ENCODE measurements at regions not wholly inside any gene's neighbourhood (a gene's known extent, or its start where the extent isn't known, plus 50 kb on each side); places are given as distances from the start of the nearest gene placed in this dataset.

DNA sequence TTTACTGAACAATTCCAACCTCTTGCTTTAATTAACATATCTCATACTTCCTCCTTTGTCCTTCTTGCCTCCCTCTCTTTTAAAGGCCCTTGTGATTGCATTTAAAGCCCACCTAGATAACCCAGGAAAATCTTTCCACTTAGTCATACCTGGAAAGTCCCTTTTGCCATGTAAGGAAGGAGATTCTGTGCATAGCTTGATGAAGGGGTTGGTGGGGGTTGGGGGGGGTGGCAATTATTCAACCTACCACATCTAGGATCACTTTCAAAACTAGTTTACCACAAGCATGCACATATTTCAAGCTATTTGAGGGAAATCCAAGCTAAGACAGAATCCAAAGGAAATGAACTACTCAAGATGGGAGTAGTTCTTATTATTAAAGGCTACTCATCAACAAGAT lies 249.1 kb upstream of the PTBP2 start:
- no peak for DNase-seq
- H3K9ac ChIP-seq: no peak overlapping the region

DNA sequence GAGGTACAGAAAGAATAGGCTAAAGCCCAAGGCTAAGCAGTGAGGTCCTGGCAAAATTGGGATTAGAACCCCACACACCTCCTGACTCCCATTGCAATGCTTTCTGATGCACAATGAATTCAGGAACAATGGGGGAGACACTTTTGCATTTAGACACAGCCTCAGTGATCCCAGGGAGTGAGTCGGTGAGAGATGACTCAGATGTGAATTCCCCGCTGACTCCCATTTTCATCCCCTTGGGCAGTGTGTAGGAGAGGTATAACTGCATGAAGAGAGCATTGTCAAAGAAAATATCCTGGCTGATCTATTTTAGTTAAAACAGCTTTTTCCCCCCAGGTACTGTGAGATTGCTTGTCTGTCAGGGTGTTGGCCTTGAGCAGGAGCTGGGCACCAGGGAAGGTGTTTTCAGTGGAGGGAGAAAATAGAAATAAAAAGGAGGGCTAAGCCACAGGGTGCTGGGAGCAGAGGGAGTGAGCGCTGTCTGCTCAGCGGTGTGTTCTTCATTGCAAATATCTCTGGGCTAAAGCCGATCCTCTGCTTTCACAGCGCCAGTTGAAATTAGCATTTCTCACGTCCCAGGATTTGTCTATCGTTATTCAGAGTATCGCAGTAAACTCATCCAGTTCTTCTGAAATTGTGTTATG lies 247.7 kb upstream of the PTBP2 start:
- Histone ChIP-seq H3K27ac (ENCODE audit: low read depth in 2 of 2, low read length in 1 of 2) (no peak overlapping the region), H3K4me3 (ENCODE audit: low read depth in 2 of 2, low read length in 1 of 2) (no peak overlapping the region), H3K79me2 (ENCODE audit: insufficient read depth) (no peaks in the 10 kb centered on the region), H3F3A (replicated peaks; ENCODE audit: insufficient read depth) (no peaks in the 10 kb centered on the region), H2AFZ (ENCODE audit: low read depth) (no peak overlapping the region), H3K4me1 (ENCODE audit: control insufficient read depth in 1 of 2, insufficient read depth in 2 of 2, low read depth in 1 of 2, low read length in 1 of 2) (no peaks in the 10 kb centered on the region; a peak in 1 of 4 replicates), H3K9me2 (no peaks in the 10 kb centered on the region), H4K20me1 (ENCODE audit: insufficient read depth) (no peaks in the 10 kb centered on the region), H3K4me2 (no peak overlapping the region), H3K36me3 (replicated peaks in 1 of 2; ENCODE audit: control insufficient read depth in 1 of 2, insufficient read depth in 2 of 2, low read length in 1 of 2) (no peaks in the 10 kb centered on the region), H3K27me3 (ENCODE audit: insufficient read depth) (no peaks in the 10 kb centered on the region), H3K9ac (no peak overlapping the region), H3K9me3 (no peaks in the 10 kb centered on the region)
- ChIA-PET POLR2A (no interaction called here), CTCF (no interaction called here)
- no peak for TF ChIP-seq MAX (IDR thresholded peaks at IDR 0.05; ENCODE audit: low read depth)
- TF ChIP-seq GATA2 (CRISPR knock-in tag; IDR thresholded peaks at IDR 0.05): no peak
- TF ChIP-seq NRF1 (IDR thresholded peaks at IDR 0.05; ENCODE audit: low read depth, low read length): no peak
- no peak for TF ChIP-seq TCF12 (IDR thresholded peaks at IDR 0.05)
- TF ChIP-seq MXI1 (IDR thresholded peaks at IDR 0.05; ENCODE audit: low read depth, low read length): no peak
- no peak for TF ChIP-seq RXRA (IDR thresholded peaks at IDR 0.05; ENCODE audit: borderline replicate concordance, low read depth)
- WGBS (ENCODE audit: low lambda C conversion rate): 79% methylated on average over 9 of the region's 9 CpGs
- DNase-seq: no peak

More for the DNA sequence above, 249.1 kb upstream of the PTBP2 start:
- no peaks in the 10 kb centered on the region for H3K36me3 ChIP-seq (replicated peaks in 1 of 2; ENCODE audit: control insufficient read depth in 1 of 2, insufficient read depth in 2 of 2, low read length in 1 of 2)
- TF ChIP-seq FOXM1 (IDR thresholded peaks at IDR 0.05; ENCODE audit: low read depth) (no peak), SMC3 (IDR thresholded peaks at IDR 0.05; ENCODE audit: low read depth, low read length) (no peak), RAD21 (IDR thresholded peaks at IDR 0.05; ENCODE audit: low read length) (no peak)
- H3F3A ChIP-seq (replicated peaks; ENCODE audit: insufficient read depth): no peaks in the 10 kb centered on the region
- H3K4me2 ChIP-seq: no peak overlapping the region
- H3K4me3 ChIP-seq (ENCODE audit: low read depth in 2 of 2, low read length in 1 of 2): no peak overlapping the region
- no peaks in the 10 kb centered on the region for H3K4me1 ChIP-seq (ENCODE audit: control insufficient read depth in 1 of 2, insufficient read depth in 2 of 2, low read depth in 1 of 2, low read length in 1 of 2)
- no peaks in the 10 kb centered on the region for H3K9me2 ChIP-seq
- H2AFZ ChIP-seq (ENCODE audit: low read depth): no peak overlapping the region
- no peaks in the 10 kb centered on the region for H3K9me3 ChIP-seq
- H3K27ac ChIP-seq (ENCODE audit: low read depth in 2 of 2, low read length in 1 of 2): no peak overlapping the region
- H4K20me1 ChIP-seq (ENCODE audit: insufficient read depth): no peaks in the 10 kb centered on the region
- CTCF ChIA-PET: interaction anchor here (1.0 kb wide), 1 partner anchor 13 kb away, joined by 3 read pairs; no protein-coding TSS in a partner anchor
- H3K79me2 ChIP-seq (ENCODE audit: insufficient read depth): no peaks in the 10 kb centered on the region
- POLR2A ChIA-PET: no interaction called here
- H3K27me3 ChIP-seq (ENCODE audit: insufficient read depth): no peaks in the 10 kb centered on the region

DNA sequence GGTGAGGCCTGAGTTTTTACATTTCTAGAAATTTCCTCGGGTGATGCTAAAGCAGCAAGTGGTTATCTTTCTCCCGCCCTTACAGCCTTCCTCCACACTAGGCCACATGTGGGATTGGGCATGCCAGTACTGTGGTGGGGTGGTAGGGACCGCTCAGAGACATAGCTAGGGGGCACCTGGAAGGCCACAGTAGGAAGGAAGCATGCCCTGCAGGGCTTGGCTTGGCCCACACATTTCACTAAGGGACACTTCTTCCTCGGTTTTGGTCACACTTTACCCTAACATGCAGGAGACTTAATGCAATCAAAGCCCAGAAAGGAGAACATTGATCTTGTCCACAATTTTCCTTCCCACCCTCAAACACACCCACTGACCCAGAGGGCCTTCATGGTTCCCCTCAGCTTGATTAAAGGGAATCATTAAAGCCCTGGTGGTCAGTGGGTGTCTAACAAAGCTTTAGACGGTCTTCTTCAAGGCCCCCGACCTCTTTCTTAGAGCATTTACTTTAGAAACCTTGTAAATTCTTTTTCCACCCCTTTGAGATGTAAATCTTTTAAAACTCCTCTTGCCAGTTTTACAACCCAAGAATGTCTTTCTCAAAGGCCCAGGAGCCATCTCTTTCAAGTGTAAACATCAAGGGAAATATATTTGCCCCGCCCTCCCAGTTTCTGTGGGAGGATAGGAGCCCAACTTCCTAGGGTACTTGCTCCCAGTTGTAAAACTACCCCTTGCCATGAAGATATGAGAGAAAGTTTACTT lies 246.4 kb upstream of the PTBP2 start:
- no peak for DNase-seq
- CTCF ChIA-PET: no interaction called here
- POLR2A ChIA-PET: no interaction called here
- no peak overlapping the region for H3K9ac ChIP-seq
- H3F3A ChIP-seq (replicated peaks; ENCODE audit: insufficient read depth): no peaks in the 10 kb centered on the region
- no peaks in the 10 kb centered on the region for H3K27me3 ChIP-seq (ENCODE audit: insufficient read depth)
- no peaks in the 10 kb centered on the region; a peak in 1 of 4 replicates for H3K4me1 ChIP-seq (ENCODE audit: control insufficient read depth in 1 of 2, insufficient read depth in 2 of 2, low read depth in 1 of 2, low read length in 1 of 2)
- no peaks in the 10 kb centered on the region for H4K20me1 ChIP-seq (ENCODE audit: insufficient read depth)
- no peak overlapping the region for H3K4me2 ChIP-seq
- TF ChIP-seq EZH2phosphoT487 (IDR thresholded peaks at IDR 0.05; ENCODE audit: borderline replicate concordance, low read depth) (no peak), MEF2A (IDR thresholded peaks at IDR 0.05; ENCODE audit: borderline replicate concordance, low read depth) (no peak), SMC3 (IDR thresholded peaks at IDR 0.05; ENCODE audit: low read depth, low read length) (no peak), IRF3 (IDR thresholded peaks at IDR 0.05; ENCODE audit: low read depth, low read length) (no peak), NFIC (IDR thresholded peaks at IDR 0.05; ENCODE audit: borderline replicate concordance) (no peak), RCOR1 (IDR thresholded peaks at IDR 0.05; ENCODE audit: low read length) (no peak), ELF1 (IDR thresholded peaks at IDR 0.05) (no peak)
- H3K36me3 ChIP-seq (replicated peaks in 1 of 2; ENCODE audit: control insufficient read depth in 1 of 2, insufficient read depth in 2 of 2, low read length in 1 of 2): no peaks in the 10 kb centered on the region
- 71% methylated on average over 6 of the region's 7 CpGs for WGBS (ENCODE audit: low lambda C conversion rate)
- no peak overlapping the region for H2AFZ ChIP-seq (ENCODE audit: low read depth)
- no peaks in the 10 kb centered on the region for H3K9me3 ChIP-seq
- no peaks in the 10 kb centered on the region for H3K79me2 ChIP-seq (ENCODE audit: insufficient read depth)
- no peaks in the 10 kb centered on the region for H3K9me2 ChIP-seq
- no peak overlapping the region for H3K27ac ChIP-seq (ENCODE audit: low read depth in 2 of 2, low read length in 1 of 2)
- H3K4me3 ChIP-seq (ENCODE audit: low read depth in 2 of 2, low read length in 1 of 2): no peak overlapping the region

Data from SK-N-SH (cell line).